ENCODE measurements at regions not wholly inside any gene's neighbourhood (a gene's known extent, or its start where the extent isn't known, plus 50 kb on each side); places are given as distances from the start of the nearest gene placed in this dataset.
"Not testable (repeated sequence)": the region's sequence is repeated elsewhere in the genome, so short reads cannot be mapped to it uniquely, and the experiment has no call there.

DNA sequence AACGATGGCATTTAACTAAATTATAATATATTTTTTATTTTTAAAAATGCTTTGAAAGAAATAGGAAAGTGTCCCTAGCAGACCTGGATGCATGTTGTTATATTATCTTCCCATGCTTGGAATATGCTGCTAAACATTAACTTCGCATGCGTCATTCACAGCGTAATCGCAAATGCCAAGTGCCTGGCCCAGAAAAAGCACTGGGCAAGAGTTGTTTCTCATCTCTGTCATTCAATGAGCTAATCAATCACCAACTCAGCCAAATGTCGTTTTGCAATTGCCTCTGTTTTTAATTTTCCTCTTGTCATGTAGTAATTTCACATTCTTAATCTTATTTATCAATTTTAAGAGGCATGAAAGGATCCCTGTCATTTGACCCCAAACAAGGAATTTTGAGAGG lies 1421.9 kb downstream of the BRD1 start:
- no peak for DNase-seq

- DNase-seq: no peak
These were observed 1422.7 kb downstream of the BRD1 start for GRCh38 chr22:48404801-48405447.

DNA sequence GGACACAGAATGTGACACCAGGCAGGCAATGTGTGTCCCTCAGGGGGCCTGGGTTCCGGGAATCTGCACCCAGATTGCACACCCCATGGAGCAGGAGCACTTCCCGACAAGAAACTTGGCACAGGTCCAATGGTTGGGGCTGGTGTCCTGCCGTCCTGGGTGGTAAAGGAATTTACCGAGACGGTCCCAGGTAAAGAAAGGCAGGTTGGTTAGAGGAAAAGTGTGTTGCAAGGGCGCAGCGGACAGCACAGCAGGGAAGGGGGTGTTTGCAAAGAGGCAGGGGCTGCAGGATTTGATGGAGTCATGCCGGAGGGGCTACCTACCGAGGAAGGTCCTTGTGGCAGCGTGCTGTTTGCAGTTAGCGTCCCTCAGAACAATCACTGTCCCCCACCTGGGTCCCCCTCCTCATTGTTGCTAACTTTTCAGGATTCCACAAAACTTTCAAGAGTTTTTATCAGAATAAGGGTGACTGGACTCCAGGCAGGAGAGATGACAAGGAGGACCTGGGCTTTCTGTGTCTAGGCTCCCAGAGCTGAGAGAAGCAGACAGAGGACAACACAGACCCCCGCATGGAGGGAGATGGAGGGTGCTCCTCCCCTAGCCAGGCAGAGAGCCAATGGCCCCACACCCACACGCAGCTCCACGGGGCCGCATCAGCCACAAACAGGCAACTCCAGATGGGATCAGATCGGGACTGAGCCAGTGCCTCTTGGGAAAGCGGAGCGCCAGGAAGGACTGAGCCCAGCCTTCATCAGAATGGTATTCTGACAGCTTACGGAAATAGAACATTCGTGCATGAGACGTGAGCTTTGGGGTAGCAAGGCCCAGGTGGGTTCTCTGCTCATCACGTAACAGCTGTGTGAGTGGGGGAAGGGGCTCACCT lies 1423.9 kb downstream of the BRD1 start:
- no peak for DNase-seq

DNA sequence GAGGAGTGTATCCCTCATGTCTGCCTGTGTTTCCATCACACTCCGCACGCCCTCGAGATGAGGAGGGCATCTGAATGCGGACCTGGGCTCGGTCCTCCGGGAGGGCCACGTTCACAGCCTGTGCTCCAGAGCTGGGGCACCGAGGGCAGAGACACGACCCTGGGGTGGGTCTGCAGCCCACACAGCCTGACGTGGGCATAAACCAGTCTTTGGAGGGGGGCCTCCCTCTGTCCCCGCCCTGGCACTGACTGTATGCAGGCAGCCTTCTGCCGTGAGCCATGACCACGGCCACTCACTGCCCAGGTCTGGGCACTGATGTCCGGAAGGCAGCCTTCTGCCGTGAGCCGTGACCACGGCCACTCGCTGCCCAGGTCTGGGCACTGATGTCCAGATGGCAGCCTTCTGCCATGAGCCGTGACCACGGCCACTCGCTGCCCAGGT lies 1425.1 kb downstream of the BRD1 start:
- DNase-seq: no peak

- DNase-seq: not testable (repeated sequence)
These were observed 1426.2 kb downstream of the BRD1 start for GRCh38 chr22:48401523-48401922.

DNA sequence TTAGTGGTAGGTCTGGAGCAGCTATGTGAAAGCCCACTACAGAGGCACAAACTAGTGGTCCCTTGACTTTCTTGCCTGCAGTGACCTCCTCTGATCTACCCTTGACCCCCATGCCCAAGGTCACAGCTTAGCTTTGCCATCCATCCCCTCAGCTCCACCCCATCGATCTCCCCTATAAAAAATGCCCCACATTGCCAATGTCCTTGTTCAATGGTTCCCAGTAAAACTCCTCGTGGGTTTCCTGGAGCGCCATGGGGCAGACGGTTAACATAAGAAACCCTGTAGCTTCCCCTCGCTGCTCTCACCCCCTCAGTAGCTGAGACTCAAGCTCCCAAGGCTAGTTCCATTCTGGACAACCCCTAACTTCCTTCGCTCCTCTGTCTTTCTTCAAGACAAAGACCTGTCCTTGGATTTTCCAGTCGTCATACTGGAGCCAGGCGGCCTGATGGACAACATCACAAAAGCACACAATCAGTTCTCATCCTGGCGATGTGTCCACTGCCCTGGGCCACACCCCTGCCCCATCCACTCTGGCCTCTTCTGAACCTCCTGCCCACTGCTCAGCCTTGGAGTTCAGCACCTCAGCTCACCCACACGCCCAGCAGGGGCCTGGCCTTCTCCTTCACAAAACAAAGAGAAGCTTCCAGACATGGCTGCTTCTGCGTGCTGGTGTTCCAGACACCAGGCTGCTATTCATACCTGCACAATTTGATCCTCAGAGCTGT lies 1429.3 kb downstream of the BRD1 start:
- no peak for DNase-seq

GRCh38 chr22:48397531-48398180 lies 1430.0 kb downstream of the BRD1 start:
- DNase-seq: no peak

DNA sequence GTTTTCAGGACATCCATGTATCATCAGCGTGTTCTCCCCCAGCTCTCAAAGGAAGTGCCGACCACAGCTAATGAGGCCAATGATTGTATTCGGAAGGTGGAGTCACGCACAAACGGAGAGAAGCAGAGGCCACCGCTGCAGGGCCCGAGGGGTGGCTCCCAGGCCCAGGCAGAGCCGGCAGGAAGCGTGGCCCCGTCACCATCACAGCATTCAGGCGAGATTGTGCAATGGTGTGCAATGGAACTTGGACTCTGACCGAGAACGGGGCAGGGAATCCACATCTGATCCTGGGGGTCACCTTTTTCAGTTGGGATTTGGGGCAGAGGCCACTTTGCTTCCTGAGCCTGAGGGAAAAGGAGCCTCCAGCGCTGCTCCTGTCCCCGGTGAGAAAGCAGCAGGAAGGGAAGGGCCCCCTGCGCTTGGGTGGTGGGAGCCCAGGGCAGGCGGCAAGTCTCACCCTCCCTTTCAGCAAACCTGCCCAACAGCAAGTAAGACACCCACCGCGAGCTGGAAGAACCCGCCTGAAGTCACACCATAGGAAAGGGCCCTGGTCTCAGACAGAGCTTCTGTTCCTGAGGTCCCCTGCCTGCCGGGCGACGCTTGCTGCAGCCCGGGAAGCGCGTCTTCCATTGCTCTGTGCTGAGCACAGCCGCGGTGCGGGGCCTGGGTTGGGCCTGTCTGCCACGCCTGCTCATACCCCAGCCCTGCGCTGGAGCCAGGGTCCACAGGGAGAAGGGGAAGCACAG lies 1430.7 kb downstream of the BRD1 start:
- no peak for DNase-seq

DNA sequence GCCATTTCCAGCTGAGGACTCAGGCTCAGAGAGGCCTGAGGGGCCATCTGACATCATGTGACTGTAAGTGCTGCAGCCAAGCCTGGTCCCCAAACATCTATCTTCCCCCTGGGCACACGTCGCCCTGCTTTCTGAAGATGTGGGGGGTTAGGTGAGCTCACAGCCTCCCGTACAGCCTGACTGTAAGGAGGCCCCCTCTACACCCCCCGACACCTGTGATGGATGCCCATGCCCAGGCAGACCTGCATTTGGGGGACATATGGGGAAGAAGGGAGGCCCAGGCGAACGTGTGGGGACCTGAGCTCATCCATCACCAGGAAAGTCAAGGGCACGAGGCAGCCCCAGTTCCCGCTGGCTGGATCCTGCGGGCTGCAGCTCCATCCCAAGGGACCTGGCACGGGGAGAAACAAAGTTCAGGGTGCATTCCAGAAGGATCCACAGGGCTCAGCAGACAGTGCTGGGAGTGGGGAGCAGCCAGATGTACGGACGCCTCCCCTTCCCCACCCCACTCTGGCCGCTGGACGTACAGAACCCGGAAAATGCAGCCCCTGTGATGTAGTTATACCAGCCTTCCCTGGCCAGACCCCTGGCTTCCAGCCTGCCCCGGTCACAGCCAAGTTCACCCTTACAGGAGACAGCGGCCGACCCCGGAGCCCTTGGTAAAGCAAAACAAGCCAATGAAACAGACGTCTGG lies 1431.4 kb downstream of the BRD1 start:
- DNase-seq: no peak

GRCh38 chr22:48395201-48395600 lies 1432.5 kb downstream of the BRD1 start:
- no peak for DNase-seq

- no peak for DNase-seq
These were observed 1432.9 kb downstream of the BRD1 start for GRCh38 chr22:48394787-48395186.

GRCh38 chr22:48393885-48394284 lies 1433.8 kb downstream of the BRD1 start:
- DNase-seq: no peak

DNA sequence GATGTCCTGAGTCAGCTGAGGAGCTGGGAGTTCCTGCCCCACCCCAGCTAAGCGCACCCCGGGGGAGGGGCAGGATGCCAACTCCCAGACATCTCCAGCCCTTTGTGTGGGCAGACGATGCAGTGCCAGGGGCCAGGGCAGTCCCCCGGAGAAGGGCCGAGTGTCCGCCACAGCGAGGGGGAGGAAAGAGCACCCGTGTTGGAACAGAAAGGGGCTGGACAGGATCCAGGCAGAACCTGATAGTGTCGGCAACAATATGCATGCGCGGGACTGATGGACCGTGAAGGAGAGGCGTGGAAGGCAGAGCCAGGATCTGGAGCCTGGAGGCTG lies 1434.7 kb downstream of the BRD1 start:
- no peak for DNase-seq

DNA sequence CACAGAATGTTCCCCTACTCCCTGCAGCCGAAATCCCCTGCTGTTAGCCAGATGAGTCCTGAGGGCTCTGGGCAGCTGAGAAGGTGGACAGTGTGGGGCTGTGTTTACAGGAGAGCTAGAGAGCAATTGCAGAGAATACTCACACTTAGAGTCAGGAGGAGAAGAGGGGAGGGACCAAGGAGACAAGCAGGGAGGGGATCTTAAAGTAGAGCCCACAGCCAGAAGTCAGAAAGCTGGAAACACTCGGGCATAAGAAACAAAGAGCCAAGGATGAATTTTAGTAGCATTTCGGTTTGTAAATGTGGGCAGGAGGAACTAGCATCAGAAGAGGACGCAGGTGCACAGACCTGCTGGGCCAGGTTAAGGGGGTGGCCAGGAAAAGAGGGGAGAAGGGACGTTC lies 1435.9 kb downstream of the BRD1 start:
- no peak for DNase-seq

DNA sequence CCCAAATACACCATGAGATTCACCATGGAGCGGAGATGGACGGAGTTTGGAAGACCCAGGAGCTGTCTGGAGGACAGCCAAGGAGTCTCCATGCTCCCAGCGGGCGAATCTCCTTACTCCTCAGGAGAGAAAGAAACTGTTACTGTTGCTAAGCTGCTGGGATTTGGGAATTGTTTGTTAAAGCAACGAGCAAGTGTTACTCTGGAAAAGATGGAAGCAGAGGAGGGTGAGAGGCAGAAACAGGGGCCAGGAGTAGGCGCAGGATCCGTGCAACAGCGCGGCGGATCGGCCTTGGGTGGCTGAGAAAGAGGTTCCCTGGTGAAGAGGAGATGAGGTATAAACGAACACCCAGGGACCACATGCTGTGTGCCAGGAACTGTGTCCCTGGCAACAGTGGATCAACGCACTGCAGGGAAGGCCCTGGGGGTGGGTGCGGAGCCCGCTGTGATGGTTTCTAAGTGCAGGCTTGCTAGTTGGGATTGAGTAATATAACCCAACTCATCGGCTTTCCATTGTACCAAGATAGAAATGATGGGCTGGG lies 1436.4 kb downstream of the BRD1 start:
- no peak for DNase-seq

- DNase-seq: no peak
These were observed 1437.8 kb downstream of the BRD1 start for GRCh38 chr22:48389916-48390315.

- no peak for DNase-seq
These were observed 1445.5 kb downstream of the BRD1 start for GRCh38 chr22:48382197-48382596.

- DNase-seq: no peak
These were observed 1447.5 kb downstream of the BRD1 start for GRCh38 chr22:48380016-48380665.

DNA sequence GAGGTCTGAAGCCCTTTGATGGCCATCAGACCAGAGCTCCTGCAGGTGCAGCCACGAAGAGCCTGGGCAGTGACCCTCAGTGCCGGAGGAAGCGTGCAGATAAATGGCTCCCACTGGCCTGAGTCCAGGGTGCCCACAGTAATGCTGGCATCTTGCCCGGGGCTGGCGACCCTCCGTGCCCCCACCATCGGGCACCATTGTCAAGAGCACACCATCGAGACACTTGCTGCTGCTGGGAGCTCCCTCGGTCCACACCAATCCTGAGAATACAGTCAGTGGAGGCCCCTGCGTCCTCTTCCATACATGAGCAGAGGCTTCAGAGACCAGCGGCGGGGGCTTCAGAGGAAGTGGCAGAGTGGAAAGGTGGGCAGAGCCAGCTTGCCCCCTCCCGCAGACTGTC lies 1448.3 kb downstream of the BRD1 start:
- DNase-seq: no peak

DNA sequence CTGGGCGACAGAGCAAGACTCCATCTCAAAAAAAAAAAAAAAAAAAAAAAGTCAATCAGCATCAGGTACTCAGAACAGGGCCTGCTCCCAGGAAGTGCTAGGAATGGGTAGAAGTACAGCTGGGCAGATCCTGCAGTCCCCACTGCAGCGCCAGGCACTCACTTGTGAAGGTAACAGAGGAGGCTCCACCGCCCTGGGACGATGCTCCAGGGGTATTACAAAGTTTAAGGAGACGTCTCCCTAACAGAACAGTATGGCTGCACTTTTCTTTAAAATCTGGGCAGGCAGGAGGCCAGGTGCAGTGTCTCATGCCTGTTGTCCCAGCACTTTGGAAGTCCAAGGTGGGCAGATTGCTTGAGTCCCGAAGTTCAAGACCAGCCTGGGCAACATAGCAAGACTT lies 1449.0 kb downstream of the BRD1 start:
- DNase-seq: no peak
